GM06990 (cell line): ENCODE measurements at regions not wholly inside any gene's neighbourhood (a gene's known extent, or its start where the extent isn't known, plus 50 kb on each side); places are given as distances from the start of the nearest gene placed in this dataset.

Source experiments
- DNase-seq: peaks from one replicate; pipeline ENCODE4 v3.0.0-alpha.2; 2011; ENCODE audit not compliant: insufficient read length; ENCODE audit errors: extremely low read depth
- H3K27me3 ChIP-seq: replicated peaks from 2 replicates; pipeline ENCODE4 v1.6.0; 2011; ENCODE audit warnings: low read length; ENCODE audit not compliant: control insufficient read depth, insufficient read depth
- H3K36me3 ChIP-seq: 2 replicates; pipeline ENCODE4 v1.5.1; 2011; ENCODE audit warnings: low read length; ENCODE audit not compliant: control insufficient read depth, insufficient read depth
- H3K4me3 ChIP-seq: replicated peaks from 2 replicates; pipeline ENCODE4 v1.5.1; 2011; ENCODE audit warnings: low read depth, mild to moderate bottlenecking, control low read depth, low read length
- CTCF ChIP-seq: IDR thresholded peaks from 2 replicates; pipeline ENCODE4 v1.5.1; 2011; ENCODE audit warnings: low read length, control low read depth, mild to moderate bottlenecking, inconsistent platforms; ENCODE audit not compliant: insufficient read depth, poor library complexity, severe bottlenecking

- no peaks in the 10 kb centered on the region; the same call in 1 of the 2 replicates for H3K27me3 ChIP-seq
- peak; percentile 15 for DNase-seq
- no peaks in the 10 kb centered on the region for H3K36me3 ChIP-seq
- TF ChIP-seq CTCF = peak; percentile 70
- no peak overlapping the region for H3K4me3 ChIP-seq
Measured at GRCh38 chr1:218521414-218522169, 176.5 kb downstream of the TGFB2 start.

GRCh38 chr1:218524526-218524925 is 179.4 kb downstream of the TGFB2 start:
- DNase-seq = no peak
- no peak for TF ChIP-seq CTCF
- Histone ChIP-seq H3K36me3 (no peaks in the 10 kb centered on the region), H3K4me3 (no peak overlapping the region), H3K27me3 (no peaks in the 10 kb centered on the region; the same call in 1 of the 2 replicates)

DNA sequence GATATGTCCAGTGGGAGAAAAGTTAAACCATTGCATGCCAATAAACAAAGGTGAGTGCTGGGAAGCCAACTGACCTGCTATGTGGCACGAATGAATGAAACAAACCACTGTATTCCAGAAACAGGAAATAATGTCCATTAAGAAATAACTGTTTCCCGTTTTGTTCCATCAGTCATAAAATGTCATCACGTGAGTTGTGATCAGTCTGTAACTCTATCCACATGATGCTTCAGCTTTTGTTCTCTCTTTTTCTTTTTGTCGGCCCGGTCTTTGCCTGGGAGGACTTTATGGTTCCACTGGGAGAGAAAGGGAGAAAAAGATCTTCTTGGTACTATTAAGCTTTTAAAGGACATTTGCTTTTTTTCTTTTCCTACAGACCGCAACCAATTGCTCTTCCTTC is 179.9 kb downstream of the TGFB2 start:
- H3K4me3 ChIP-seq = no peak overlapping the region
- H3K27me3 ChIP-seq = no peaks in the 10 kb centered on the region; the same call in 1 of the 2 replicates
- DNase-seq = no peak
- TF ChIP-seq CTCF = no peak
- H3K36me3 ChIP-seq = no peaks in the 10 kb centered on the region

GRCh38 chr1:218525451-218526197 is 180.5 kb downstream of the TGFB2 start:
- no peaks in the 10 kb centered on the region for H3K36me3 ChIP-seq
- TF ChIP-seq CTCF = no peak
- H3K27me3 ChIP-seq = no peaks in the 10 kb centered on the region; the same call in 1 of the 2 replicates
- DNase-seq = no peak
- H3K4me3 ChIP-seq = no peak overlapping the region

GRCh38 chr1:218526198-218526580 is 181.1 kb downstream of the TGFB2 start:
- no peak for DNase-seq
- Histone ChIP-seq H3K36me3 (no peaks in the 10 kb centered on the region), H3K4me3 (no peak overlapping the region), H3K27me3 (no peaks in the 10 kb centered on the region; the same call in 1 of the 2 replicates)
- no peak for TF ChIP-seq CTCF
